ENCODE measurements at regions not wholly inside any gene's neighbourhood (a gene's known extent, or its start where the extent isn't known, plus 50 kb on each side); places are given as distances from the start of the nearest gene placed in this dataset.
A peak's percentile ranks its signal among the peaks of the same experiment; 100 is the strongest.

GRCh38 chr2:2568411-2568810 lies 237.3 kb upstream of the MYT1L start:
- Histone ChIP-seq H2BK120ac (ENCODE audit: low read depth, low read length) (no peak overlapping the region), H3K9me3 (ENCODE audit: control insufficient read depth, insufficient read depth, low read length) (peaks cover 66% of the 10 kb centered on the region), H4K20me1 (ENCODE audit: insufficient read depth, low read length) (no peaks in the 10 kb centered on the region), H2AFZ (replicated peaks; ENCODE audit: low read length, poor library complexity) (peak overlapping the region; percentile 8), H3K18ac (ENCODE audit: low read depth, low read length) (no peak overlapping the region), H3K23ac (ENCODE audit: low read depth, low read length) (no peak overlapping the region), H3K27ac (ENCODE audit: insufficient read depth, low read length) (no peak overlapping the region), H3K4me2 (ENCODE audit: low read depth, low read length) (no peak overlapping the region), H2BK15ac (ENCODE audit: low read depth, low read length) (no peak overlapping the region), H2AK9ac (replicated peaks; ENCODE audit: low read depth, low read length, poor library complexity) (no peak overlapping the region), H3K56ac (ENCODE audit: extremely low read depth, insufficient read depth, low read length) (no peak overlapping the region), H3K9me1 (ENCODE audit: insufficient read depth, low read length) (no peaks in the 10 kb centered on the region), H3K4ac (ENCODE audit: low read depth, low read length) (no peak overlapping the region), H3K79me1 (ENCODE audit: low read depth in 1 of 2, low read length in 2 of 2) (no peaks in the 10 kb centered on the region), H3K4me1 (ENCODE audit: control insufficient read depth, insufficient read depth, low read length) (no peaks in the 10 kb centered on the region), H4K5ac (ENCODE audit: low read depth, low read length) (no peak overlapping the region), H3K27me3 (ENCODE audit: control insufficient read depth, insufficient read depth, low read length) (no peaks in the 10 kb centered on the region), H3K4me3 (ENCODE audit: insufficient read depth, low read depth, low read length) (no peak overlapping the region), H3K9ac (ENCODE audit: low read depth, low read length) (no peak overlapping the region), H2BK5ac (ENCODE audit: low read depth, low read length, poor library complexity, severe bottlenecking) (no peak overlapping the region), H2BK20ac (ENCODE audit: low read depth, low read length) (no peak overlapping the region), H3K14ac (replicated peaks; ENCODE audit: low read depth, low read length) (no peak overlapping the region), H2AK5ac (ENCODE audit: low read depth, low read length) (no peak overlapping the region), H4K91ac (ENCODE audit: insufficient read depth, low read depth, low read length) (no peak overlapping the region), H3K36me3 (ENCODE audit: control insufficient read depth, insufficient read depth, low read length) (no peaks in the 10 kb centered on the region), H4K8ac (ENCODE audit: low read depth in 2 of 2, low read length in 2 of 2) (no peak overlapping the region)
- WGBS, 2 experiments (ENCODE audit: extremely low coverage in 2 of 2, insufficient read length in 1 of 2): no CpG with 5 or more reads among the region's 9 CpGs
- intact Hi-C loops (cut with micrococcal nuclease): no loop called here
- ChIA-PET POLR2A (ENCODE audit: unreplicated experiment) (no interaction called here), CTCF (no interaction called here)
- BruUV-seq (replicated peaks): no TSS peak
- no peak for DNase-seq
- ATAC-seq (ENCODE audit: low read depth): no peak
- in situ Hi-C loops (cut with MboI; ENCODE audit: low sequenced_read_pairs): no loop called here
- no peak for TF ChIP-seq SMC3 (IDR thresholded peaks at IDR 0.05; ENCODE audit: low read depth, low read length)
- no peak for TF ChIP-seq RFX5 (IDR thresholded peaks at IDR 0.05; ENCODE audit: low read depth, low read length)
- TF ChIP-seq NFE2L2 (IDR thresholded peaks at IDR 0.05; ENCODE audit: low read depth, low read length): no peak
- TF ChIP-seq FOS (IDR thresholded peaks at IDR 0.05; ENCODE audit: low read depth, low read length): no peak
- no peak for TF ChIP-seq RCOR1 (IDR thresholded peaks at IDR 0.05; ENCODE audit: insufficient replicate concordance, low read length)
- no peak for TF ChIP-seq MAFK (IDR thresholded peaks at IDR 0.05; ENCODE audit: low read depth, low read length)
- no peak for TF ChIP-seq POLR2A (IDR thresholded peaks at IDR 0.05; ENCODE audit: low read depth, low read length)
- TF ChIP-seq MAZ (IDR thresholded peaks at IDR 0.05; ENCODE audit: borderline replicate concordance, low read depth, low read length): no peak
- TF ChIP-seq ELK1 (IDR thresholded peaks at IDR 0.05; ENCODE audit: borderline replicate concordance, low read depth, low read length): no peak
- no peak for TF ChIP-seq CTCF (conservative IDR thresholded peaks at IDR 0.05; ENCODE audit: low read depth, low read length)
- TF ChIP-seq CEBPB (IDR thresholded peaks at IDR 0.05; ENCODE audit: low read depth, low read length): no peak
- no peak for TF ChIP-seq RAD21 (IDR thresholded peaks at IDR 0.05; ENCODE audit: low read length)
- no peak for TF ChIP-seq USF2 (IDR thresholded peaks at IDR 0.05; ENCODE audit: low read depth, low read length)
- no peak for TF ChIP-seq CHD1 (IDR thresholded peaks at IDR 0.05; ENCODE audit: low read depth, low read length)
- no peak for TF ChIP-seq BHLHE40 (IDR thresholded peaks at IDR 0.05; ENCODE audit: low read depth, low read length)
- TF ChIP-seq MXI1 (IDR thresholded peaks at IDR 0.05; ENCODE audit: borderline replicate concordance, low read depth, low read length): no peak
- dilution Hi-C loops (cut with HindIII; ENCODE audit: low sequenced_read_pairs, unreplicated experiment): no loop called here
